Naive thymus-derived CD4-positive, alpha-beta T cell (primary cell): ENCODE measurements at regions not wholly inside any gene's neighbourhood (a gene's known extent, or its start where the extent isn't known, plus 50 kb on each side); places are given as distances from the start of the nearest gene placed in this dataset.

Source experiments
- ATAC-seq: fragments of 150-1000 bp; cut with Tn5 transposase; 2 replicates; pipeline ENCODE4 v1.10.0; 2021; ENCODE audit warnings: mild to moderate bottlenecking, moderate library complexity
- CTCF ChIA-PET: fragments of 350-600 bp; sonication (Branson Sonifier 250); formaldehyde crosslinking; loops from one replicate; lab custom pipeline; 2021; ENCODE audit warnings: antibody characterized with exemption; lab: Charles Lee
- POLR2A ChIA-PET: fragments of 350-600 bp; sonication (Branson Sonifier 250); formaldehyde crosslinking; loops from one replicate; lab custom pipeline; 2021; ENCODE audit warnings: antibody characterized with exemption, inconsistent platforms; lab: Charles Lee
- DNase-seq, 9 donors: peaks; one replicate each; pipeline versions ENCODE4 v3.0.0 to v3.0.0-alpha.2; 2020 to 2022; ENCODE audit warnings: mixed read lengths in 1 of 9
- H3K27ac ChIP-seq: one replicate; pipeline ENCODE4 v1.7.0; 2013; ENCODE audit warnings: mild to moderate bottlenecking, low read depth, low read length, moderate library complexity
- H3K27me3 ChIP-seq, 2 donors: one replicate each; pipeline ENCODE4 v1.7.0; 2013; ENCODE audit warnings: low read length in 2 of 2, mild to moderate bottlenecking in 2 of 2, moderate library complexity in 2 of 2; ENCODE audit not compliant: control insufficient read depth in 2 of 2, insufficient read depth in 2 of 2
- H3K36me3 ChIP-seq, 3 experiments: 1 replicate in 2 of 3; 2 replicates in 1 of 3; pipeline ENCODE4 v1.7.0; 2013; ENCODE audit warnings: low read length in 3 of 3, mild to moderate bottlenecking in 3 of 3, moderate library complexity in 1 of 3; ENCODE audit not compliant: insufficient read depth in 3 of 3, control insufficient read depth in 2 of 3
- H3K4me1 ChIP-seq, 2 donors: one replicate each; pipeline ENCODE4 v1.7.0; 2013; ENCODE audit warnings: low read length in 2 of 2, mild to moderate bottlenecking in 2 of 2, moderate library complexity in 1 of 2; ENCODE audit not compliant: control insufficient read depth in 2 of 2, insufficient read depth in 2 of 2
- H3K4me3 ChIP-seq: 2 replicates; pipeline ENCODE4 v1.7.0; 2013; ENCODE audit warnings: mild to moderate bottlenecking, low read length
- H3K9me3 ChIP-seq, 3 experiments: 1 replicate in 2 of 3; 2 replicates in 1 of 3; pipeline ENCODE4 v1.7.0; 2013; ENCODE audit warnings: low read length in 3 of 3; ENCODE audit not compliant: control insufficient read depth in 2 of 3
- H3K27ac Mint-ChIP-seq, 9 donors: one replicate each; pipeline ENCODE4 v1.8.0; 2020 to 2022; ENCODE audit warnings: mixed read lengths in 9 of 9, mild to moderate bottlenecking in 8 of 9, moderate library complexity in 5 of 9, inconsistent platforms in 2 of 9
- H3K27me3 Mint-ChIP-seq, 5 donors: one replicate each; pipeline ENCODE4 v1.8.0; 2021 to 2022; ENCODE audit warnings: mixed read lengths in 5 of 5, mild to moderate bottlenecking in 1 of 5
- H3K36me3 Mint-ChIP-seq, 5 donors: one replicate each; pipeline ENCODE4 v1.8.0; 2020 to 2022; ENCODE audit warnings: mixed read lengths in 5 of 5, mild to moderate bottlenecking in 3 of 5, inconsistent platforms in 1 of 5
- H3K4me1 Mint-ChIP-seq, 7 donors: one replicate each; pipeline ENCODE4 v1.8.0; 2020 to 2022; ENCODE audit warnings: mixed read lengths in 7 of 7, mild to moderate bottlenecking in 3 of 7, inconsistent platforms in 1 of 7
- H3K4me3 Mint-ChIP-seq, 10 donors: one replicate each; pipeline ENCODE4 v1.8.0; 2020 to 2022; ENCODE audit warnings: mild to moderate bottlenecking in 10 of 10, mixed read lengths in 10 of 10, moderate library complexity in 6 of 10, inconsistent platforms in 2 of 10
- H3K9me3 Mint-ChIP-seq, 11 donors: one replicate each; pipeline ENCODE4 v1.8.0; 2020 to 2022; ENCODE audit warnings: mixed read lengths in 11 of 11, mild to moderate bottlenecking in 4 of 11, inconsistent platforms in 1 of 11, moderate library complexity in 1 of 11
- intact Hi-C, 2 donors: fragments of 100-400 bp; cut with micrococcal nuclease; formaldehyde crosslinking; loops; one replicate each; pipeline ENCODE4 v1.15.1; 2023

GRCh38 chr11:25859776-25860175 is 472.2 kb upstream of the ANO3 start:
- H3K27ac ChIP-seq = no peak overlapping the region
- H3K36me3 ChIP-seq = no peaks in the 10 kb centered on the region
- no peaks in the 10 kb centered on the region for H3K4me1 ChIP-seq
- intact Hi-C loops = no loop called here
- no peaks in the 10 kb centered on the region for H3K27me3 ChIP-seq
- DNase-seq (no peak), ATAC-seq (no peak)
- Mint-ChIP-seq H3K27me3 (no peaks in the 10 kb centered on the region), H3K4me3 (no peak overlapping the region), H3K9me3 (peaks cover 0 to 18% (median 2%) of the 10 kb centered on the region in 11 donors), H3K36me3 (no peaks in the 10 kb centered on the region), H3K27ac (no peak overlapping the region), H3K4me1 (no peaks in the 10 kb centered on the region)
- H3K9me3 ChIP-seq = no peaks in the 10 kb centered on the region
- POLR2A ChIA-PET = no interaction called here
- H3K4me3 ChIP-seq = no peak overlapping the region
- CTCF ChIA-PET = no interaction called here

GRCh38 chr11:25860677-25861450 is 471.1 kb upstream of the ANO3 start:
- H3K9me3 Mint-ChIP-seq = peaks cover 0 to 11% (median 2%) of the 10 kb centered on the region in 11 donors
- H3K4me1 Mint-ChIP-seq = no peaks in the 10 kb centered on the region
- Histone ChIP-seq H3K36me3 (no peaks in the 10 kb centered on the region), H3K4me1 (no peaks in the 10 kb centered on the region), H3K27me3 (no peaks in the 10 kb centered on the region), H3K4me3 (no peak overlapping the region), H3K9me3 (no peaks in the 10 kb centered on the region), H3K27ac (no peak overlapping the region)
- H3K27ac Mint-ChIP-seq = no peak overlapping the region
- H3K4me3 Mint-ChIP-seq = no peak overlapping the region
- ChIA-PET POLR2A (no interaction called here), CTCF (no interaction called here)
- DNase-seq = no peak
- no peaks in the 10 kb centered on the region for H3K27me3 Mint-ChIP-seq
- no peak for ATAC-seq
- intact Hi-C loops = no loop called here
- no peaks in the 10 kb centered on the region for H3K36me3 Mint-ChIP-seq

- H3K9me3 Mint-ChIP-seq = peaks cover 0 to 9% (median 0%) of the 10 kb centered on the region in 11 donors
- no peaks in the 10 kb centered on the region for H3K27me3 ChIP-seq
- H3K36me3 Mint-ChIP-seq = no peaks in the 10 kb centered on the region
- H3K27ac ChIP-seq = no peak overlapping the region
- ChIA-PET POLR2A (no interaction called here), CTCF (no interaction called here)
- H3K36me3 ChIP-seq = no peaks in the 10 kb centered on the region
- no peak for DNase-seq
- H3K4me1 Mint-ChIP-seq = no peaks in the 10 kb centered on the region
- H3K27me3 Mint-ChIP-seq = no peaks in the 10 kb centered on the region
- no peak overlapping the region for H3K27ac Mint-ChIP-seq
- no peaks in the 10 kb centered on the region for H3K4me1 ChIP-seq
- no peaks in the 10 kb centered on the region for H3K9me3 ChIP-seq
- no peak overlapping the region for H3K4me3 ChIP-seq
- ATAC-seq = no peak
- intact Hi-C loops = no loop called here
- H3K4me3 Mint-ChIP-seq = no peak overlapping the region
Measured at GRCh38 chr11:25862159-25862558, 469.8 kb upstream of the ANO3 start.

- no peaks in the 10 kb centered on the region for H3K4me1 ChIP-seq
- H3K36me3 ChIP-seq = no peaks in the 10 kb centered on the region
- Mint-ChIP-seq H3K4me1 (no peaks in the 10 kb centered on the region), H3K9me3 (peaks cover 0 to 14% (median under 1%) of the 10 kb centered on the region in 11 donors), H3K4me3 (no peak overlapping the region), H3K27me3 (no peaks in the 10 kb centered on the region), H3K36me3 (no peaks in the 10 kb centered on the region), H3K27ac (no peak overlapping the region)
- no peak for DNase-seq
- no peaks in the 10 kb centered on the region for H3K27me3 ChIP-seq
- no peak overlapping the region for H3K27ac ChIP-seq
- no peak for ATAC-seq
- ChIA-PET POLR2A (no interaction called here), CTCF (no interaction called here)
- H3K9me3 ChIP-seq = no peaks in the 10 kb centered on the region
- intact Hi-C loops = no loop called here
- no peak overlapping the region for H3K4me3 ChIP-seq
Measured at GRCh38 chr11:25863986-25864385, 467.9 kb upstream of the ANO3 start.

GRCh38 chr11:25876456-25876965 is 455.4 kb upstream of the ANO3 start:
- ATAC-seq (no peak), DNase-seq (no peak)
- no peaks in the 10 kb centered on the region for H3K27me3 Mint-ChIP-seq
- intact Hi-C loops = no loop called here
- H3K27ac Mint-ChIP-seq = no peak overlapping the region
- H3K36me3 Mint-ChIP-seq = no peaks in the 10 kb centered on the region
- CTCF ChIA-PET = no interaction called here
- H3K27ac ChIP-seq = no peak overlapping the region
- no peak overlapping the region for H3K4me3 ChIP-seq
- peaks cover 2 to 13% (median 7%) of the 10 kb centered on the region in 11 donors for H3K9me3 Mint-ChIP-seq
- POLR2A ChIA-PET = no interaction called here
- no peaks in the 10 kb centered on the region for H3K36me3 ChIP-seq
- H3K9me3 ChIP-seq = no peaks in the 10 kb centered on the region
- no peaks in the 10 kb centered on the region for H3K4me1 Mint-ChIP-seq
- H3K4me1 ChIP-seq = no peaks in the 10 kb centered on the region
- peaks cover 0 to 2% of the 10 kb centered on the region in 2 donors for H3K27me3 ChIP-seq
- H3K4me3 Mint-ChIP-seq = no peak overlapping the region

GRCh38 chr11:25886036-25886435 is 445.9 kb upstream of the ANO3 start:
- H3K4me3 ChIP-seq = no peak overlapping the region
- no peaks in the 10 kb centered on the region for H3K27me3 ChIP-seq
- no peak overlapping the region for H3K27ac Mint-ChIP-seq
- H3K4me1 ChIP-seq = no peaks in the 10 kb centered on the region
- intact Hi-C loops = no loop called here
- no peaks in the 10 kb centered on the region for H3K4me1 Mint-ChIP-seq
- CTCF ChIA-PET = no interaction called here
- no peak overlapping the region for H3K27ac ChIP-seq
- ATAC-seq (no peak), DNase-seq (no peak)
- H3K36me3 ChIP-seq = no peaks in the 10 kb centered on the region
- no peaks in the 10 kb centered on the region for H3K9me3 ChIP-seq
- no peak overlapping the region for H3K4me3 Mint-ChIP-seq
- POLR2A ChIA-PET = no interaction called here
- no peaks in the 10 kb centered on the region for H3K27me3 Mint-ChIP-seq
- H3K36me3 Mint-ChIP-seq = no peaks in the 10 kb centered on the region
- peaks cover 0 to 22% (median 4%) of the 10 kb centered on the region in 11 donors for H3K9me3 Mint-ChIP-seq

GRCh38 chr11:25890626-25891260 is 441.2 kb upstream of the ANO3 start:
- no peaks in the 10 kb centered on the region for H3K36me3 Mint-ChIP-seq
- POLR2A ChIA-PET = no interaction called here
- H3K4me1 Mint-ChIP-seq = no peaks in the 10 kb centered on the region
- CTCF ChIA-PET = no interaction called here
- intact Hi-C loops = no loop called here
- no peaks in the 10 kb centered on the region for H3K27me3 Mint-ChIP-seq
- DNase-seq (no peak), ATAC-seq (no peak)
- no peak overlapping the region for H3K27ac Mint-ChIP-seq
- no peaks in the 10 kb centered on the region for H3K27me3 ChIP-seq
- no peak overlapping the region for H3K4me3 ChIP-seq
- H3K36me3 ChIP-seq = no peaks in the 10 kb centered on the region
- no peak overlapping the region for H3K4me3 Mint-ChIP-seq
- H3K9me3 Mint-ChIP-seq = peaks cover 0 to 14% (median 0%) of the 10 kb centered on the region in 11 donors
- H3K9me3 ChIP-seq = no peaks in the 10 kb centered on the region
- H3K27ac ChIP-seq = no peak overlapping the region
- H3K4me1 ChIP-seq = no peaks in the 10 kb centered on the region
